ENCODE measurements at regions not wholly inside any gene's neighbourhood (a gene's known extent, or its start where the extent isn't known, plus 50 kb on each side); places are given as distances from the start of the nearest gene placed in this dataset.

DNA sequence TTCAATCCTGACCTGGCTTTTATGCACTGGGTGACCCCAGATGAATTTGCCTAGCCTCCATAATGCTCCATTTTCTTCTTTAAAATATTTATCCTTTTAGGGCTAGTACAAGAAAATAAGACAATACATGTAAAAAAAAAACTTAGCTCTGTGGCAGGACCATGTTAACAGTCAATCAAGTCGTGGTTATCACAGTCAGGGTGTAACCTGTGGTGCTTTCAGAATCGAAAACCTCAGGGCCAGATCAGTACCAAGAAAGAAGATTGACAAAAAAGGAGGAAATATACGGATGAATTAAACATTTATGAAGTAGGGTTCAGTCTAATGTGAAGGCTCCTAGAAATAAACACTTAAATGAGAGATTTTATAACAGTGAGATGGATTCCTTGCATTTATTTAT, 347.2 kb upstream of the MAF start (continued):
- TF ChIP-seq, protein P1, sequence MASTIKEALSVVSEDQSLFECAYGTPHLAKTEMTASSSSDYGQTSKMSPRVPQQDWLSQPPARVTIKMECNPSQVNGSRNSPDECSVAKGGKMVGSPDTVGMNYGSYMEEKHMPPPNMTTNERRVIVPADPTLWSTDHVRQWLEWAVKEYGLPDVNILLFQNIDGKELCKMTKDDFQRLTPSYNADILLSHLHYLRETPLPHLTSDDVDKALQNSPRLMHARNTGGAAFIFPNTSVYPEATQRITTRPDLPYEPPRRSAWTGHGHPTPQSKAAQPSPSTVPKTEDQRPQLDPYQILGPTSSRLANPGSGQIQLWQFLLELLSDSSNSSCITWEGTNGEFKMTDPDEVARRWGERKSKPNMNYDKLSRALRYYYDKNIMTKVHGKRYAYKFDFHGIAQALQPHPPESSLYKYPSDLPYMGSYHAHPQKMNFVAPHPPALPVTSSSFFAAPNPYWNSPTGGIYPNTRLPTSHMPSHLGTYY (CRISPR knock-in tag; IDR thresholded peaks at IDR 0.05), result no peak
- TF ChIP-seq ZNF138 (CRISPR knock-in tag; conservative IDR thresholded peaks at IDR 0.05) (no peak), ETV6 (CRISPR knock-in tag; IDR thresholded peaks at IDR 0.05) (no peak), NR2C2 (CRISPR knock-in tag; IDR thresholded peaks at IDR 0.05) (no peak), NFE2L1 (CRISPR knock-in tag; IDR thresholded peaks at IDR 0.05) (no peak), ZNF121 (CRISPR knock-in tag; IDR thresholded peaks at IDR 0.05) (no peak), CBFB (CRISPR knock-in tag; IDR thresholded peaks at IDR 0.05; ENCODE audit: low read depth) (no peak), ZNF263 (CRISPR knock-in tag; IDR thresholded peaks at IDR 0.05; ENCODE audit: low read depth) (no peak)
- TF ChIP-seq, protein P2, sequence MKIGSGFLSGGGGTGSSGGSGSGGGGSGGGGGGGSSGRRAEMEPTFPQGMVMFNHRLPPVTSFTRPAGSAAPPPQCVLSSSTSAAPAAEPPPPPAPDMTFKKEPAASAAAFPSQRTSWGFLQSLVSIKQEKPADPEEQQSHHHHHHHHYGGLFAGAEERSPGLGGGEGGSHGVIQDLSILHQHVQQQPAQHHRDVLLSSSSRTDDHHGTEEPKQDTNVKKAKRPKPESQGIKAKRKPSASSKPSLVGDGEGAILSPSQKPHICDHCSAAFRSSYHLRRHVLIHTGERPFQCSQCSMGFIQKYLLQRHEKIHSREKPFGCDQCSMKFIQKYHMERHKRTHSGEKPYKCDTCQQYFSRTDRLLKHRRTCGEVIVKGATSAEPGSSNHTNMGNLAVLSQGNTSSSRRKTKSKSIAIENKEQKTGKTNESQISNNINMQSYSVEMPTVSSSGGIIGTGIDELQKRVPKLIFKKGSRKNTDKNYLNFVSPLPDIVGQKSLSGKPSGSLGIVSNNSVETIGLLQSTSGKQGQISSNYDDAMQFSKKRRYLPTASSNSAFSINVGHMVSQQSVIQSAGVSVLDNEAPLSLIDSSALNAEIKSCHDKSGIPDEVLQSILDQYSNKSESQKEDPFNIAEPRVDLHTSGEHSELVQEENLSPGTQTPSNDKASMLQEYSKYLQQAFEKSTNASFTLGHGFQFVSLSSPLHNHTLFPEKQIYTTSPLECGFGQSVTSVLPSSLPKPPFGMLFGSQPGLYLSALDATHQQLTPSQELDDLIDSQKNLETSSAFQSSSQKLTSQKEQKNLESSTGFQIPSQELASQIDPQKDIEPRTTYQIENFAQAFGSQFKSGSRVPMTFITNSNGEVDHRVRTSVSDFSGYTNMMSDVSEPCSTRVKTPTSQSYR (CRISPR knock-in tag; IDR thresholded peaks at IDR 0.05), result no peak

DNA sequence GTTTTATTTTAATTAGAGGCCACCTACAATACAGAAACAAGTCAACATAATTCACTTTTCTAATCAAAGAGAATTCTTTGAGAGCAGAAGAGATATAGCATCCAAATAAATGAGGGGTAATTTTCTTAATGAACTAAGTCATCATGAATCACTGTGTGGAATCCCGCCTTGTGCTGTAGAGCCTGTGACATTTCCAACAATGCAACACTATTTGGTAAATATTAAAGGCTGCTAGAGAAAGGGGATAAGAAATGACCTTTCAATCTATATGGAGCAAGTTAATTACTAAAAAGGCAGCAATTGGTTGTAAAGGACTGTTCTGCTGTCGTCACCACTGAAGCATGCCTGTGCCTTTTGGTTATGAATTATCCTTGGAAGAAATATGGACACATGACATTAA, 345.7 kb upstream of the MAF start:
- POLR2A ChIA-PET, result no interaction called here
- no peaks in the 10 kb centered on the region for H3K4me1 Mint-ChIP-seq
- no peak overlapping the region for H3K27ac Mint-ChIP-seq
- ATAC-seq, result no peak
- H3K36me3 Mint-ChIP-seq, result no peaks in the 10 kb centered on the region
- no peaks in the 10 kb centered on the region for H3K27me3 Mint-ChIP-seq (ENCODE audit: low read depth)
- H3K4me3 Mint-ChIP-seq, result no peak overlapping the region
- H3K9me3 Mint-ChIP-seq, result no peaks in the 10 kb centered on the region
- CTCF ChIA-PET, result no interaction called here
- TF ChIP-seq, protein P2 (CRISPR knock-in tag; IDR thresholded peaks at IDR 0.05), result no peak
- TF ChIP-seq, protein P3, sequence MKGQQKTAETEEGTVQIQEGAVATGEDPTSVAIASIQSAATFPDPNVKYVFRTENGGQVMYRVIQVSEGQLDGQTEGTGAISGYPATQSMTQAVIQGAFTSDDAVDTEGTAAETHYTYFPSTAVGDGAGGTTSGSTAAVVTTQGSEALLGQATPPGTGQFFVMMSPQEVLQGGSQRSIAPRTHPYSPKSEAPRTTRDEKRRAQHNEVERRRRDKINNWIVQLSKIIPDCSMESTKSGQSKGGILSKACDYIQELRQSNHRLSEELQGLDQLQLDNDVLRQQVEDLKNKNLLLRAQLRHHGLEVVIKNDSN (CRISPR knock-in tag; IDR thresholded peaks at IDR 0.05), result no peak
- no peak for TF ChIP-seq TEAD1 (CRISPR knock-in tag; IDR thresholded peaks at IDR 0.05)
- TF ChIP-seq GABPB1 (CRISPR knock-in tag; IDR thresholded peaks at IDR 0.05), result no peak
- no peak for TF ChIP-seq SMAD4 (CRISPR knock-in tag; IDR thresholded peaks at IDR 0.05)
- TF ChIP-seq CBFB (CRISPR knock-in tag; IDR thresholded peaks at IDR 0.05; ENCODE audit: low read depth), result no peak
- TF ChIP-seq IRF2 (CRISPR knock-in tag; IDR thresholded peaks at IDR 0.05; ENCODE audit: borderline replicate concordance, low read depth), result no peak
- no peak for TF ChIP-seq ZNF423 (CRISPR knock-in tag; IDR thresholded peaks at IDR 0.05)
- TF ChIP-seq, protein P4, sequence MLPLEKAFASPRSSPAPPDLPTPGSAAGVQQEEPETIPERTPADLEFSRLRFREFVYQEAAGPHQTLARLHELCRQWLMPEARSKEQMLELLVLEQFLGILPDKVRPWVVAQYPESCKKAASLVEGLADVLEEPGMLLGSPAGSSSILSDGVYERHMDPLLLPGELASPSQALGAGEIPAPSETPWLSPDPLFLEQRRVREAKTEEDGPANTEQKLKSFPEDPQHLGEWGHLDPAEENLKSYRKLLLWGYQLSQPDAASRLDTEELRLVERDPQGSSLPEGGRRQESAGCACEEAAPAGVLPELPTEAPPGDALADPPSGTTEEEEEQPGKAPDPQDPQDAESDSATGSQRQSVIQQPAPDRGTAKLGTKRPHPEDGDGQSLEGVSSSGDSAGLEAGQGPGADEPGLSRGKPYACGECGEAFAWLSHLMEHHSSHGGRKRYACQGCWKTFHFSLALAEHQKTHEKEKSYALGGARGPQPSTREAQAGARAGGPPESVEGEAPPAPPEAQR (CRISPR knock-in tag; IDR thresholded peaks at IDR 0.05), result no peak
- no peak for TF ChIP-seq RELA (CRISPR knock-in tag; IDR thresholded peaks at IDR 0.05; ENCODE audit: borderline replicate concordance)
- TF ChIP-seq, protein P5, sequence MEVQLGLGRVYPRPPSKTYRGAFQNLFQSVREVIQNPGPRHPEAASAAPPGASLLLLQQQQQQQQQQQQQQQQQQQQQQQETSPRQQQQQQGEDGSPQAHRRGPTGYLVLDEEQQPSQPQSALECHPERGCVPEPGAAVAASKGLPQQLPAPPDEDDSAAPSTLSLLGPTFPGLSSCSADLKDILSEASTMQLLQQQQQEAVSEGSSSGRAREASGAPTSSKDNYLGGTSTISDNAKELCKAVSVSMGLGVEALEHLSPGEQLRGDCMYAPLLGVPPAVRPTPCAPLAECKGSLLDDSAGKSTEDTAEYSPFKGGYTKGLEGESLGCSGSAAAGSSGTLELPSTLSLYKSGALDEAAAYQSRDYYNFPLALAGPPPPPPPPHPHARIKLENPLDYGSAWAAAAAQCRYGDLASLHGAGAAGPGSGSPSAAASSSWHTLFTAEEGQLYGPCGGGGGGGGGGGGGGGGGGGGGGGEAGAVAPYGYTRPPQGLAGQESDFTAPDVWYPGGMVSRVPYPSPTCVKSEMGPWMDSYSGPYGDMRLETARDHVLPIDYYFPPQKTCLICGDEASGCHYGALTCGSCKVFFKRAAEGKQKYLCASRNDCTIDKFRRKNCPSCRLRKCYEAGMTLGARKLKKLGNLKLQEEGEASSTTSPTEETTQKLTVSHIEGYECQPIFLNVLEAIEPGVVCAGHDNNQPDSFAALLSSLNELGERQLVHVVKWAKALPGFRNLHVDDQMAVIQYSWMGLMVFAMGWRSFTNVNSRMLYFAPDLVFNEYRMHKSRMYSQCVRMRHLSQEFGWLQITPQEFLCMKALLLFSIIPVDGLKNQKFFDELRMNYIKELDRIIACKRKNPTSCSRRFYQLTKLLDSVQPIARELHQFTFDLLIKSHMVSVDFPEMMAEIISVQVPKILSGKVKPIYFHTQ (CRISPR knock-in tag; IDR thresholded peaks at IDR 0.05), result no peak
- TF ChIP-seq FOXP1 (CRISPR knock-in tag; IDR thresholded peaks at IDR 0.05; ENCODE audit: borderline replicate concordance), result no peak
- no peak for TF ChIP-seq CREM (CRISPR knock-in tag; IDR thresholded peaks at IDR 0.05)
- TF ChIP-seq, protein P6, sequence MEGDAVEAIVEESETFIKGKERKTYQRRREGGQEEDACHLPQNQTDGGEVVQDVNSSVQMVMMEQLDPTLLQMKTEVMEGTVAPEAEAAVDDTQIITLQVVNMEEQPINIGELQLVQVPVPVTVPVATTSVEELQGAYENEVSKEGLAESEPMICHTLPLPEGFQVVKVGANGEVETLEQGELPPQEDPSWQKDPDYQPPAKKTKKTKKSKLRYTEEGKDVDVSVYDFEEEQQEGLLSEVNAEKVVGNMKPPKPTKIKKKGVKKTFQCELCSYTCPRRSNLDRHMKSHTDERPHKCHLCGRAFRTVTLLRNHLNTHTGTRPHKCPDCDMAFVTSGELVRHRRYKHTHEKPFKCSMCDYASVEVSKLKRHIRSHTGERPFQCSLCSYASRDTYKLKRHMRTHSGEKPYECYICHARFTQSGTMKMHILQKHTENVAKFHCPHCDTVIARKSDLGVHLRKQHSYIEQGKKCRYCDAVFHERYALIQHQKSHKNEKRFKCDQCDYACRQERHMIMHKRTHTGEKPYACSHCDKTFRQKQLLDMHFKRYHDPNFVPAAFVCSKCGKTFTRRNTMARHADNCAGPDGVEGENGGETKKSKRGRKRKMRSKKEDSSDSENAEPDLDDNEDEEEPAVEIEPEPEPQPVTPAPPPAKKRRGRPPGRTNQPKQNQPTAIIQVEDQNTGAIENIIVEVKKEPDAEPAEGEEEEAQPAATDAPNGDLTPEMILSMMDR (IDR thresholded peaks at IDR 0.05), result no peak
- TF ChIP-seq, protein P7, sequence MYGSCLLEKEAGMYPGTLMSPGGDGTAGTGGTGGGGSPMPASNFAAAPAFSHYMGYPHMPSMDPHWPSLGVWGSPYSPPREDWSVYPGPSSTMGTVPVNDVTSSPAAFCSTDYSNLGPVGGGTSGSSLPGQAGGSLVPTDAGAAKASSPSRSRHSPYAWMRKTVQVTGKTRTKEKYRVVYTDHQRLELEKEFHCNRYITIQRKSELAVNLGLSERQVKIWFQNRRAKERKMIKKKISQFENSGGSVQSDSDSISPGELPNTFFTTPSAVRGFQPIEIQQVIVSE (CRISPR knock-in tag; IDR thresholded peaks at IDR 0.05; ENCODE audit: borderline replicate concordance), result no peak
- no peak for TF ChIP-seq KAT7 (CRISPR knock-in tag; IDR thresholded peaks at IDR 0.05; ENCODE audit: borderline replicate concordance)
- no peak for TF ChIP-seq NFATC4 (CRISPR knock-in tag; IDR thresholded peaks at IDR 0.05)
- DNase-seq (ENCODE audit: low spot score), result no peak

Measured in WTC11 (cell line).